Pancreas (tissue), 10 donors: ENCODE measurements at regions not wholly inside any gene's neighbourhood (a gene's known extent, or its start where the extent isn't known, plus 50 kb on each side); places are given as distances from the start of the nearest gene placed in this dataset.
"Not testable (repeated sequence)": the region's sequence is repeated elsewhere in the genome, so short reads cannot be mapped to it uniquely, and the experiment has no call there.

Experiments
- ATAC-seq, 4 donors: fragments of 200-7000 bp; cut with Tn5 transposase; one replicate each; pipeline versions ENCODE4 v1.8.0 to v1.9.1; 2020; ENCODE audit warnings: mild to moderate bottlenecking in 4 of 4, moderate library complexity in 4 of 4
- DNase-seq, 6 donors: peaks; one replicate each; pipeline ENCODE4 v3.0.0-alpha.2; 2020
- FAIRE-seq: peaks from 2 replicates; lab custom pipeline; 2012; peaks lifted over from hg19 to GRCh38; lab: Jason Lieb, UNC
- H3K27ac ChIP-seq, 4 donors: fragments of 200-600 bp; sonication (generic); 1 replicate in 3 of 4; 2 replicates in 1 of 4; pipeline versions ENCODE4 v1.5.0 to v1.8.0; 2020
- H3K27me3 ChIP-seq, 4 donors: fragments of 200-600 bp; one replicate each; pipeline ENCODE4 v1.8.0; 2021
- H3K36me3 ChIP-seq, 3 donors: fragments of 200-600 bp; sonication (generic) in 1 of 3; one replicate each; pipeline versions ENCODE4 v1.5.0 to v1.8.0; 2020 to 2021
- H3K4me1 ChIP-seq, 3 donors: fragments of 200-600 bp; one replicate each; pipeline ENCODE4 v1.8.0; 2021
- H3K4me3 ChIP-seq, 4 donors: fragments of 200-600 bp; sonication (generic) in 2 of 4; one replicate each; pipeline versions ENCODE4 v1.5.0 to v1.8.0; 2020 to 2021
- H3K9me3 ChIP-seq, 4 donors: fragments of 200-600 bp; one replicate each; pipeline ENCODE4 v1.8.0; 2021
- CTCF ChIP-seq, 4 donors: fragments of 200-600 bp; sonication (generic) in 3 of 4; IDR thresholded peaks; one replicate each; pipeline versions ENCODE4 v1.5.0 to v1.8.0; 2021; ENCODE audit warnings: antibody characterized with exemption in 4 of 4
- WGBS, 2 donors: extraction: QIAGEN DNeasy Blood & Tissue Kit; methylation state at CpG; one replicate each; pipeline ENCODE4 v1.1.7; 2013; 5-methylcytosine and 5-hydroxymethylcytosine counted together
- intact Hi-C, 3 donors: fragments of 100-400 bp; cut with DNase I; formaldehyde crosslinking; loops; one replicate each; pipeline versions ENCODE4 v1.11.1 to v1.14.2; 2022
- donor health status: healthy with polysubstance abuse.
- donor health status: DM: no; HTN: no; CAD: no; lungs with moderate emphysema.
- donor health status: DM: no; HTN: no; CAD: no.
- donor health status: control.
- donor health status: control.
- donor health status: Bipolar disorder and iron deficiency.
- donor health status: DM: yes; HTN: yes; CAD: no.
- donor health status: DM: no; HTN: no; CAD: no.
- donor health status: DM: no; HTN: no; CAD: no.
- donor health status: DM: yes; HTN: yes; CAD: no.

GRCh38 chr12:76180401-76181277 is 96.2 kb upstream of the NAP1L1 start:
- no peak for ATAC-seq
- TF ChIP-seq CTCF (IDR thresholded peaks at IDR 0.05): no peak
- peaks cover 0 to 3% (median 0%) of the 10 kb centered on the region in 3 donors for H3K4me1 ChIP-seq
- H3K4me3 ChIP-seq: no peak overlapping the region
- no peak for FAIRE-seq
- no peak overlapping the region for H3K27ac ChIP-seq
- intact Hi-C loops: no loop called here
- DNase-seq: no peak
- 66 to 71% methylated on average over 4 of the region's 4 CpGs for WGBS, 2 donors
- H3K27me3 ChIP-seq: no peaks in the 10 kb centered on the region
- no peaks in the 10 kb centered on the region for H3K9me3 ChIP-seq
- no peaks in the 10 kb centered on the region for H3K36me3 ChIP-seq

GRCh38 chr12:76178452-76178851 is 94.0 kb upstream of the NAP1L1 start:
- TF ChIP-seq CTCF (IDR thresholded peaks at IDR 0.05): no peak
- no peaks in the 10 kb centered on the region for H3K27me3 ChIP-seq
- H3K4me1 ChIP-seq: peaks cover 0 to under 1% (median 0%) of the 10 kb centered on the region in 3 donors
- intact Hi-C loops: no loop called here
- no peaks in the 10 kb centered on the region for H3K36me3 ChIP-seq
- FAIRE-seq: no peak
- H3K27ac ChIP-seq: no peak overlapping the region
- no peak for ATAC-seq
- no peaks in the 10 kb centered on the region for H3K9me3 ChIP-seq
- 79 to 80% methylated on average over 3 of the region's 3 CpGs for WGBS, 2 donors
- DNase-seq: no peak
- no peak overlapping the region for H3K4me3 ChIP-seq

- Histone ChIP-seq H3K4me1 (no peaks in the 10 kb centered on the region), H3K36me3 (no peaks in the 10 kb centered on the region), H3K27ac (no peak overlapping the region), H3K27me3 (no peaks in the 10 kb centered on the region), H3K9me3 (no peaks in the 10 kb centered on the region), H3K4me3 (no peak overlapping the region)
- ATAC-seq (no peak), DNase-seq (no peak), FAIRE-seq (no peak)
- 81 to 84% methylated on average over 4 of the region's 4 CpGs for WGBS, 2 donors
- intact Hi-C loops: no loop called here
- no peak for TF ChIP-seq CTCF (IDR thresholded peaks at IDR 0.05)
Observed at GRCh38 chr12:76177821-76178220, 93.3 kb upstream of the NAP1L1 start.

GRCh38 chr12:76176940-76177339 is 92.5 kb upstream of the NAP1L1 start:
- Histone ChIP-seq H3K27me3 (no peaks in the 10 kb centered on the region), H3K4me3 (no peak overlapping the region), H3K9me3 (no peaks in the 10 kb centered on the region), H3K4me1 (no peaks in the 10 kb centered on the region), H3K36me3 (no peaks in the 10 kb centered on the region), H3K27ac (no peak overlapping the region)
- no peak for TF ChIP-seq CTCF (IDR thresholded peaks at IDR 0.05)
- no peak for DNase-seq
- intact Hi-C loops: no loop called here
- no peak for FAIRE-seq
- ATAC-seq: no peak

- H3K4me3 ChIP-seq, H3K36me3 ChIP-seq, H3K27ac ChIP-seq, ATAC-seq, FAIRE-seq, intact Hi-C loops, H3K27me3 ChIP-seq, H3K4me1 ChIP-seq, H3K9me3 ChIP-seq, DNase-seq: not testable (repeated sequence)
- WGBS, 2 donors: 67 to 79% methylated on average over 5 of the region's 5 CpGs
Observed at GRCh38 chr12:76175946-76176345, 91.5 kb upstream of the NAP1L1 start.
